OCI-LY3 (cell line): ENCODE measurements at regions not wholly inside any gene's neighbourhood (a gene's known extent, or its start where the extent isn't known, plus 50 kb on each side); places are given as distances from the start of the nearest gene placed in this dataset.
"Not testable (repeated sequence)": the region's sequence is repeated elsewhere in the genome, so short reads cannot be mapped to it uniquely, and the experiment has no call there.

Source experiments
- H2AFZ ChIP-seq: fragments of 200-600, 300-600 bp; shearing (Covaris generic); 2 replicates; pipeline ENCODE4 v1.6.0; 2014; ENCODE audit warnings: antibody characterized with exemption, low read depth, low read length
- H3K27ac ChIP-seq: fragments of 200-600, 300-600 bp; sonication (generic); 2 replicates; pipeline ENCODE4 v1.5.1; 2014; ENCODE audit warnings: mild to moderate bottlenecking, low read length, moderate library complexity, mixed read lengths
- H3K27me3 ChIP-seq: fragments of 200-600, 300-600 bp; sonication (generic); 2 replicates; pipeline ENCODE4 v1.6.1; 2014; ENCODE audit warnings: low read depth, low read length, mixed read lengths
- H3K36me3 ChIP-seq: fragments of 200-600, 300-600 bp; sonication (generic); replicated peaks from 2 replicates; pipeline ENCODE3; 2014; ENCODE audit warnings: low read depth, low read length, mixed read lengths
- H3K4me1 ChIP-seq: fragments of 300-600, 200-600 bp; sonication (generic); 2 replicates; pipeline ENCODE4 v1.6.1; 2014; ENCODE audit warnings: low read length, mixed read lengths
- H3K4me2 ChIP-seq: fragments of 200-600, 300-600 bp; sonication (generic); 2 replicates; pipeline ENCODE4 v1.6.1; 2014; ENCODE audit warnings: low read length, mixed read lengths
- H3K4me3 ChIP-seq: fragments of 300-600, 200-600 bp; sonication (generic); 2 replicates; pipeline ENCODE4 v1.5.1; 2014; ENCODE audit warnings: antibody characterized with exemption, mild to moderate bottlenecking, low read length, moderate library complexity
- H3K79me2 ChIP-seq: fragments of 300-600, 200-600 bp; shearing (Covaris generic); 2 replicates; pipeline ENCODE4 v1.6.1; 2014; ENCODE audit warnings: mild to moderate bottlenecking, low read length, mixed read lengths
- H3K9ac ChIP-seq: fragments of 300-600, 200-600 bp; shearing (Covaris generic); 2 replicates; pipeline ENCODE4 v1.6.0; 2014; ENCODE audit warnings: mild to moderate bottlenecking, low read length, moderate library complexity
- H3K9me3 ChIP-seq: fragments of 200-600, 300-600 bp; shearing (Covaris generic); 2 replicates; pipeline ENCODE4 v1.6.1; 2014; ENCODE audit warnings: low read length, mixed read lengths; ENCODE audit not compliant: insufficient read depth
- H4K20me1 ChIP-seq: fragments of 200-600, 300-600 bp; sonication (generic); 2 replicates; pipeline ENCODE4 v1.6.1; 2016; ENCODE audit warnings: low read length, mixed read lengths; ENCODE audit not compliant: insufficient read depth
- EZH2phosphoT487 ChIP-seq: fragments of 200-600 bp; shearing (Covaris generic); IDR thresholded peaks from 2 replicates; pipeline ENCODE4 v1.6.1; 2018; ENCODE audit warnings: antibody characterized with exemption, mixed run types, low read depth
- TF ChIP-seq, protein P1 (sequence below): fragments of 200-600, 300-600 bp; sonication (generic); IDR thresholded peaks from 2 replicates; pipeline ENCODE4 v1.5.1; 2014; ENCODE audit warnings: antibody characterized with exemption, low read length, low read depth

DNA sequence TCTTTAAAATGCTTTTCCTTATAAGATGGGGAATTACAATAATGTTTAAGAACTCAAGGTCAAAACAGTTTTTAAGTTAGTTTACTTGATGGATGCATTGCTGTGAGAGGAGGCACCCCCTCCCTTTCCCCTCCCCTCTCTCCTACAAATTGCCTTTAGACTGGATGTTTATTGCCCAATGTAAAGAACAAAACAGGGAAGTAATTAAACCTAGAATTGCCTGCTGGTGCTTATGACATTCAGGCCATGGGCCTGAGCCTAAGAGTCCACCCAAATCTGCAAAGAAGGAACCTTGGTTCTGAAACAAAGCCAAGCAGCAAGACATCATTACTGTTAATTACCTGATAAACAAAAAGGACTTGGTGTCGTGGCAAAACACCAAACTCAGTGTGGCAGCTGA is 630.3 kb downstream of the ISL1 start:
- Histone ChIP-seq H3K27ac (no peak overlapping the region), H2AFZ (no peak overlapping the region), H3K79me2 (no peaks in the 10 kb centered on the region), H3K9me3 (no peaks in the 10 kb centered on the region), H3K36me3 (no peaks in the 10 kb centered on the region), H3K9ac (no peak overlapping the region), H3K4me1 (0 out of 2 replicates have a peak, but pooled peaks cover 4% of the 10 kb centered on the region), H3K4me2 (no peak overlapping the region), H3K27me3 (no peaks in the 10 kb centered on the region), H4K20me1 (no peaks in the 10 kb centered on the region), H3K4me3 (no peak overlapping the region)
- TF ChIP-seq EZH2phosphoT487: no peak
- TF ChIP-seq, protein P1, sequence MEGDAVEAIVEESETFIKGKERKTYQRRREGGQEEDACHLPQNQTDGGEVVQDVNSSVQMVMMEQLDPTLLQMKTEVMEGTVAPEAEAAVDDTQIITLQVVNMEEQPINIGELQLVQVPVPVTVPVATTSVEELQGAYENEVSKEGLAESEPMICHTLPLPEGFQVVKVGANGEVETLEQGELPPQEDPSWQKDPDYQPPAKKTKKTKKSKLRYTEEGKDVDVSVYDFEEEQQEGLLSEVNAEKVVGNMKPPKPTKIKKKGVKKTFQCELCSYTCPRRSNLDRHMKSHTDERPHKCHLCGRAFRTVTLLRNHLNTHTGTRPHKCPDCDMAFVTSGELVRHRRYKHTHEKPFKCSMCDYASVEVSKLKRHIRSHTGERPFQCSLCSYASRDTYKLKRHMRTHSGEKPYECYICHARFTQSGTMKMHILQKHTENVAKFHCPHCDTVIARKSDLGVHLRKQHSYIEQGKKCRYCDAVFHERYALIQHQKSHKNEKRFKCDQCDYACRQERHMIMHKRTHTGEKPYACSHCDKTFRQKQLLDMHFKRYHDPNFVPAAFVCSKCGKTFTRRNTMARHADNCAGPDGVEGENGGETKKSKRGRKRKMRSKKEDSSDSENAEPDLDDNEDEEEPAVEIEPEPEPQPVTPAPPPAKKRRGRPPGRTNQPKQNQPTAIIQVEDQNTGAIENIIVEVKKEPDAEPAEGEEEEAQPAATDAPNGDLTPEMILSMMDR: no peak

DNA sequence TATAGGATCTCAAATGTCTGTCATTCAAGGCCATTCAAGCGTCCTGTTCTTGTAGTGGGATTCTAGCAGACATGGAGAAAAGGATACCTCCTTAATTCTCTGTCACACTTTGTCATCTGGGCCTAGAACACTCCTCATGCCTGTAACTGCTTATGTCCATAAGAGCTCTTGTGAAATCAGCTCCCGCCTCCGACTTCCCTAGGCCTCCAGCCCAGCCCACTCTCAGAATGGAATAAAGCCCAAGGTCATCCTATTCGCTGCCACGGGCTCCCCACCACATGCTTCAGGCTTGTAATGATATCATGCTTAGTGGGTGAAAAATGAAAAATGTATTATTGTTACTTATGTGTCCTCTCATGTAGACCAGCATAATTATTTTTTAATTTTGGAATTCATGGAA is 632.5 kb downstream of the ISL1 start:
- Histone ChIP-seq H3K4me1 (no peaks in the 10 kb centered on the region), H4K20me1 (no peaks in the 10 kb centered on the region), H2AFZ (no peak overlapping the region), H3K79me2 (no peaks in the 10 kb centered on the region), H3K4me3 (no peak overlapping the region), H3K9me3 (no peaks in the 10 kb centered on the region), H3K9ac (no peak overlapping the region), H3K4me2 (no peak overlapping the region), H3K36me3 (no peaks in the 10 kb centered on the region), H3K27ac (no peak overlapping the region), H3K27me3 (no peaks in the 10 kb centered on the region)
- TF ChIP-seq EZH2phosphoT487: no peak
- TF ChIP-seq, protein P1: no peak

DNA sequence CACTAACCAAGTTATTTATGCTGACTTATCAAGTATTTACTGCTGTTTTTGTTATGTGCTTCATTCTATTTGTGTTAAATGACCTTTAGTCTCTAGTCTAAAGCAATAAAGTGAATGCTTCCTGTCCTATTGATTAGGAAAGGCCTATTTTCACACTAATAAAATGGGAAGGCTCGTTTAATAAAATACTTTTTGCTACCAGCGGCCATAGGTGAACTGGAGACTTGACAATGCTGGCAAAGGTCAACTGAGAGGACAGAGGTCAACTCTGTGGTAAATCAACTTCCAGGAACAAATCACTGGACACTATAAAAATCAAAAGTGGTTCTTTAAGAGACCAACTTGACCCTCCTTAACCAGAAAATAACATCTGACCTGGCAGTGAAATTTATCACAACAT is 634.3 kb downstream of the ISL1 start:
- Histone ChIP-seq H3K79me2 (no peaks in the 10 kb centered on the region), H3K36me3 (no peaks in the 10 kb centered on the region), H3K4me2 (no peak overlapping the region), H3K9me3 (no peaks in the 10 kb centered on the region), H3K9ac (no peak overlapping the region), H3K27ac (no peak overlapping the region), H3K4me1 (no peaks in the 10 kb centered on the region), H3K27me3 (no peaks in the 10 kb centered on the region), H2AFZ (no peak overlapping the region), H3K4me3 (no peak overlapping the region), H4K20me1 (no peaks in the 10 kb centered on the region)
- no peak for TF ChIP-seq EZH2phosphoT487
- TF ChIP-seq, protein P1: no peak

DNA sequence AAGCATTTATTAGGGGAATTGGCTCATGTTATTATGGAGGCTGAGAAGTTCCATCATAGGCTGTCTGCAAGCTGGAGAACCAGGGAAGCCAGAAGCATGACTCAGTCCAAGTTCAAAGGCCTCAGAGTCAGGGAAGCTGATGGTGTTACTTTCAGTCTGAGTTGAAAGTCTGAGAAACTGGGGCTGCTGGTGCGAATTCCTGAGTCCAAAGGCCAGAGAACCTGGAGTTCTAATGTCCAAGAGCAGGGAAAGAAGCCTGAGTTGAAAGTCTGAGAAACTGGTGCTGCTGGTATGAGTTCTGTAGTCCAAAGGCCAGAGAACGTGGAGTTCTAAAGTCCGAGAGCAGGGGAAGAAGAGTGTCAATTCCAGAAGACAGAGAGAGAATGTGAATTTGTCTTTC is 641.1 kb downstream of the ISL1 start:
- Histone ChIP-seq H3K9me3 (no peaks in the 10 kb centered on the region), H3K9ac (no peak overlapping the region), H3K36me3 (no peaks in the 10 kb centered on the region), H2AFZ (no peak overlapping the region), H3K79me2 (no peaks in the 10 kb centered on the region), H3K4me1 (no peaks in the 10 kb centered on the region), H3K27ac (no peak overlapping the region), H3K4me2 (no peak overlapping the region), H4K20me1 (no peaks in the 10 kb centered on the region), H3K27me3 (no peaks in the 10 kb centered on the region), H3K4me3 (no peak overlapping the region)
- TF ChIP-seq EZH2phosphoT487: no peak
- TF ChIP-seq, protein P1: no peak

DNA sequence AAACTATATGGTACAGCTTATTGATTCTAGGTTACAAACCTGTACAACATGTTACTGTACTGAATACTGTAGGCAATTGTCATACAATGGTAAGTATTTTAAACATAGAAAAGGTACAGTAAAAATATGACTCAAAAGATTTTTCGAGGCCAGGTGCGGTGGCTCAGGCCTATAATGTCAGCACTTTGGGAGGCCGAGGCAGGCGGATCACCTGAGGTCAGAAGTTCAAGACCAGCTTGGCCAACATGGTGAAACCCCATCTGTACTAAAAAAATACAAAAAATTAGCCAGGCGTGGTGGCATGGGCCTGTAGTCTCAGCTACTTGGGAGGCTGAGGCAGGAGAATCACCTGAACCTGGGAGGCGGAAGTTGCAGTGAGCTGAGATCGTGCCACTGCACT is 646.6 kb downstream of the ISL1 start:
- H3K4me1 ChIP-seq, H3K9ac ChIP-seq, H3K27ac ChIP-seq, H3K4me2 ChIP-seq, H3K27me3 ChIP-seq, H3K9me3 ChIP-seq, H2AFZ ChIP-seq, H3K4me3 ChIP-seq, H3K36me3 ChIP-seq, H4K20me1 ChIP-seq, H3K79me2 ChIP-seq: not testable (repeated sequence)
